NCI-H146 treated with DMSO at 0.1 percent for 48 hours (cell line): ENCODE measurements at regions not wholly inside any gene's neighbourhood (a gene's known extent, or its start where the extent isn't known, plus 50 kb on each side); places are given as distances from the start of the nearest gene placed in this dataset.

Experiments
- DNase-seq: peaks from one replicate; lab custom pipeline; 2025; ENCODE audit not compliant: unreplicated experiment; lab: John Stamatoyannopoulos, UW

DNA sequence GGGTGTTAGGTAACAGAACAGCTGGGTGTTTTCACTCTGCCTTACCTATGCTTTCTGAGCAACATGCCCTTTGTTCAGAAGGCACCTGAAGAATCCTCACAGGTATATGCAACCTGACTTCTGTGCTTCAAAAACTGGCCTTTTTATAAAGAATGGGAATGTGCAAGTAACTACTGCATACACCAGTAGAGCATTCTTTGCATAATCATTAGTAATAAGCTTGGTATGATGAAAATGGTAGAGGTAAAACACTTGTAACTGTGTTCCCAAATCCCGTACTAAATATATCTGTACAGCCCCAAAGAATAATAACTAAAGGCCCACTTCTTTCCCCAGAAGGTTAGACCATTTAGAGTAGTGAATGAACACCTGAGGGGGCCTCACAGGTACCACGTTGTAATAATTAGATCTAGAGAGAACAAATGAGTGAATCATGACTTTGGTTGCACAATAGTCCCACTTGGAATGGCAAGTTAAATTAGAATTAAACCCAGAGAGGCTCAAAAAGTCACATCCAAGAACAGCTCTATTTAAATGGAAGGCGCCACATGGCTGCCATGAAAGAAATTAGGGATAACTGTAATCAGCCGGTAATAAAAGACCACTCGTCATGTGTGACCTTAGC is 413.9 kb downstream of the KLF12 start:
- no peak for DNase-seq

DNA sequence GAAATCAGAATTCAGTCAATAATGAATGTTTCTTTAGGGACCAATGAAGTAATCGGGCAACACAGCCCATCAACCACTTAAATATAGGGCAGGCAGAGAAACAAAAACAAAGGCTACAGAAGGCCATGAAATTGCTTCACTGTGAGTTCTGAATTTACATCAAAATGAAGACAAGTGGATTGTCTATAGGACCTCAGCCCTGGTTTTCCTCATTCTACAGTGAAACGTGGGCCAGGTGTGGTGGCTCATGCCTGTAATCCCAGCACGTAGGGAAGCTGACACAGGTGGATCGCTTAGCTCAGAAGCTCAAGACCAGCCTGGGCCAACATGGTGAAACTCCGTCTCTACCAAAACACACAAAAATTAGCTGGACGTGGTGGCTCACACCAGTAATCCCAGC is 416.0 kb downstream of the KLF12 start:
- DNase-seq = no peak

DNA sequence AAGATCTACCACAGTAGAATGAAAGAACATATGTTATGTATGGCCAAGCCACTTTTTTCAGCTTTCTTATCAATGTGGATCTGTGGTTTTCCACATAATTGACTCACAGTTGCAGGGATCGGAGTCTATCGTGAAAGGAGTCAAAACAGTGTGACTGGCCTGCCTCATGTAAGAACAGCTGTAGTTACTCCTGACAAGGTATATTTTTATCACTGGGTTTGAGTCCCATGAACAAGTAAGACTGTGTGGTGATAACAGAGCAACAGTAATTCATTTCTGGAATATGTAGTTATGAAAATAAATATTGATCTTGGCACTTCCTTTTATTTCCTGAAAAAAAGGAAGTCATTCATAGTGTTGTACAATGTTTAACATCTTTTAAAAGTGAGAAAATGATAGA is 416.6 kb downstream of the KLF12 start:
- DNase-seq = no peak

DNA sequence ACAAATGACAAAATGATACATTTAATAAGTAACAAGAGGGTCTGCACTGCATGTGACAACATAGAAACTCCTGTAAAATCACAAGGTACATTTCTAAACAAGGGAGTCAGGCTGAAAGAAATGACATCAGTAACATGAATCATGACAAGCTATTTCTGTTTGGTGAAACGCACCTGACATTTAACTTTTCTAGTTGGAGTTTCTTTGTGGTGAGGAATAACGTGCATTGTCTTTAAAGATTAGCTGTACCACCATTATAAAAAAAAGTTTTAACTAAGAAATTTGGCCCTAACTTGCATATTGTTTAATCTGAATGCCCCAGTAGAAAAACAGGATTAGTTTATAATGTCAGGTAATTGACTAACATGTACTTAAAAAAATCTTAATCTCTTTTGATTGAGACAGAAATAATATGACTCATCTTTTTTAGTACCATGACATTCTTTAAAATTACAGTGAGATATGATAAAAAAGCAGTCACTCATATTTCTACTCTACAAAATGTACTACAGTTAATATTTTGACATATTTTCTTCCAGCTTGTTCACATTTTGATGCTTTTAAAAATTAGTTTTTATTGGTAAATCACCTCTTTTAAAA is 418.2 kb downstream of the KLF12 start:
- DNase-seq = no peak

DNA sequence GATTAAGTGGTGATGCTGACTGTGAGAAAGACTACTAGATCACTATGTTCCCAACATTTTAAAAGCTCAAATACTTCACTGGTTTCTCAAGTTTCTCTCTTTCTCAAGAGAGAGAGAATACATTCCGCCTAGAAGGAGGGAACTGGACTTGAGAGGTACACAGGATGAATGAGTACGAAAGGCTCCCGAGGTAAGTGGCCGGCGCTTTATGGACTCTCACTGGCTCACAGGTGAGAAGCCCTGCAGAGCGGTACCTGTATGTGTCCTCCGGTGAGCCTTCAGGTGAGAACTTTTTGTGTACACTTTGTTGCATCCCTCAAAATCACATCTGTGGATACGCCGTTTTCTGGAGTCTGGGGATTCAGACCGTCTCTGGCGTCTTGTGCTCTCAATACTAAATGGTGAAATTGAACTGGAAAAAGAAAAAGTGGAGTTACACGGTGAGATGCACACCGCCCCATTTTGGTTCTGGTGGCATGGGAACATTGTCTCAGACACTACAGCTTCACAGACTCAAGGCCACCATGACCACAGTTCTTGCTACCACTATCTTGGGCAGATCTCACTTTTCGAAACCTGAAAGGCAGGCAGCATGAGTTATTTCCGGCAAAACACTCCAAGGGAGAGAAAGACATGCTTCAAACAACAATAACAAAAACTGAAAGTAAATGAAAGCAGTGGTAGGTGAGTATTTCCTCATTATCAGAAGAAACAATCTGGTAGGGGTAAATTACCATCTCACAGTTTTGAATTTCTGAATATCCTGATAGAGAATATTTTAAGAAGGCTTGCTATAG is 418.9 kb downstream of the KLF12 start:
- DNase-seq = no peak

DNA sequence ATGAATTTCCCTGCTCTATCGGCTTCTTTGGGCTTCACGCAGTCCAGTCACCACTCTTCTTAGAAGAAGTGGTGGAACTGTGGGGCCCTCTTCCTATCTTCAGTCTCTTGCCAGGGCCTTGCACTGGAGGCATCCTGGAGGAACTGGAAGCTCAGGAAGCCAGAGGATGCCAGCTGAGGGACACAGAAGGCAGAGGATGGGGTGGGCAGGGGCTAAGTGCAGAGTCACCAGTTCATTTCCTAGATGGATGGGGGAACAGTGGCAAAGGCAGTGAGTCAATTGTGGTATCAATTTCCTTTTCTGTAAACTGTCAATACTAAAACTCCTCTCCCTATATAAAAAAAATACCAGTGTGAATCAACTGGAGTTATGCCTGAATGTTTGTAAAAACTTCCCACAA is 419.7 kb downstream of the KLF12 start:
- no peak for DNase-seq

DNA sequence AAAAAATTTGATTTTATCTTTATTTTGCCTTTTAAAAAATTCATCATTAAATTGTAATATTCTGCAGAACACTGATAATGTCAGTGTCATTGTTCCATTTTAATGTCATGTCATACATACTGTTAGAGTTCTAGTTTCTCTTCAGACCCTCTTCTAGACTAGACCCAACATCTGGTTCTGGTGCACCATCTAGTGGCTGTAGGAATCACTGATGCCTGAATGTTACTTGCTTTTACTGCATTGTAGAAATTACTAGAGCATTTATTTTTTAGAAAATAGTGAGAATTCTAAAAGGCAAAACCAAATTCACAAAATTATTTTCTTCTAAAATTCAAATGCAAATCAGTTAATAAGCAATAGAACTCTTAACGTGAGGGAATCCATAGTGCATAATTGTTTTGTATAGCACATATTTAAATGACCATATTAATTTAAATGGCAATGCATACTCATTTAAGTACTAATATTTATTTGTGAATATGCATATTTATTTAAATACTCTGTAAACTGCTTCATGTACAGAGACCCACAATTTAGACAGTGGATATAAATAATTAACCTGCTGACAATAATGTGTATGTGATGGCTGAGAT is 425.7 kb downstream of the KLF12 start:
- peak; percentile 79 for DNase-seq

DNA sequence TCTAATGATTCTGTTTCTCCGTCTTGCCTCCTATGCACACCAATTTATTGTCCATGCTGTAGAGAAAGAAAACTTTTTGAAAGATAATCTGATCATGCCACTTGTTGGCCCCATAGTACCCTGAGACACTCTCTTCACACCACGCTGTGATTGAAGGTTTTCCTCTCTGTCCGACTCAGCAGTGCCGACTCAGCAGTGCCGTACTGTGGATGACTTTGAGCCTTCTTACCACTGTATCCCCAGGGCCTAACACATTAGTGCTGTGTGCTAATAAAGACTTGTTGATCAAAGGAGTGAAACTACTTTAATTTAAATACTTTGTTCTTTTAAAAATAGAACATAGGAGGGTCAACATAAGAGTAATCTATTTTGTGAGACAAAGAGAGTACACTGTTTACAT is 429.6 kb downstream of the KLF12 start:
- DNase-seq = no peak

DNA sequence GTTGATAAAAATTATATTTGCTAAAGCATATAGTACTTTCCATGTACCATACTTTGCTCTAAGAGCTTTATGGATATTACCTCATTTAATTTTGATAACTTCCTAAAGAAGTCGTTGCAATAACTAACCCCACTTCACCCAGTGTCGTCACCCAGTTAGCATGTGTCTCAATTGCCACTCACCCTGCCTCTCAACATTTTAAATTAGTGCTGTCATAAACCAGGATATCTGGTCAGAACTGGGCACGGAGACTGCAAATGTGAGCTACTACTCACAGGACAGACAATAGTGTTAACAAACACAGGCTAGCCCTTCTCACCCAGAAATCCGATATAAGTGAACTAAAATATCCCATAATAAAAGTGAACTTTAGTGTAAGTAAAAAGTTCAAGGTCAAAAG is 430.6 kb downstream of the KLF12 start:
- DNase-seq = no peak

DNA sequence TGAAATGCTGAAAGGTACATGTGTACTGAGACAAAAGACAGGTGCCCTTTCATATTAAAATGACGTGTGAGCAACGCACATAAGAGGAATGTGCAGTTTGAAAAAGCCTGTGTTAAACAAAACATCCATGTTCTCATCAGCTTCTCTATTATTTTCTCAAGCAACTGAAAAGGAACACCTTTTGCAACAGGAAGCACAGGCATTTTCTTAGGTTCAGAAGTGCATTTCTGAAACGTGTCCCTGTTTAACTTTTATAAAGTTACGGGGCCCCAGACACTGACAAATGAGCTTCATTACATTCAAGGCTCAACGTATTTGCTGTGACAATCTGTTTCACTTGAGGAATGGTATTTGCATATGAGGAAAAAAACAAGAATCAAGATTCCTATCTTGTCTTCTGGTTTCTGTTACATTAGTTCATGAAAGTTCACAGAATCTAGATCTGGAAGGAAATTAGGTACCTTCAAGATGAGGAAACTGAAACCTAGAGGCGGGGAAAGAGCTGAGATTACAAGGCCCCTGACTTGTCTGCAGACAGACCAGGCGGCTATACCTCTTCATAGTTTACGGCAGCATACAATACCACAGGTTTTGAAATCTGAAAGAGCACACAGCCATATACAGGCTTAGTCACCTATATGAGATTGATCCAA is 431.7 kb downstream of the KLF12 start:
- DNase-seq = no peak

DNA sequence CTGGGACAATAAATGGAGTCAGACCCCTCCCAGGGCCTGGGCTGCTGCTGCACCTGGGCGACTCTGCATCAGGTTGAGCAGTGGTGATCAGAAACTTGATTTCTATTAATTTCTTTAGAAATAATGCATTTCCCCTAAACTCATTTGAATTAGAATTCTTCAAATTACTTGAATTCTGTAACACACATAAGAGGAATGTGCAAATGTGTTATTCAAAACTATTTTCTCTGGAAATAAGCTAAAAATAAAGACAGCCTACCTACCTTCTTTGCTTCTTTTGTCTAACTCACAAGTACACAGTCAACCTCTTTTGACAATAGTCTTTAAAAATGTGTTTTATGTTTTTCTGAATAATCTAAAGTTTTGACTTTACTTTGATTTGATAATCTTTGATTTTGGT is 433.0 kb downstream of the KLF12 start:
- no peak for DNase-seq

DNA sequence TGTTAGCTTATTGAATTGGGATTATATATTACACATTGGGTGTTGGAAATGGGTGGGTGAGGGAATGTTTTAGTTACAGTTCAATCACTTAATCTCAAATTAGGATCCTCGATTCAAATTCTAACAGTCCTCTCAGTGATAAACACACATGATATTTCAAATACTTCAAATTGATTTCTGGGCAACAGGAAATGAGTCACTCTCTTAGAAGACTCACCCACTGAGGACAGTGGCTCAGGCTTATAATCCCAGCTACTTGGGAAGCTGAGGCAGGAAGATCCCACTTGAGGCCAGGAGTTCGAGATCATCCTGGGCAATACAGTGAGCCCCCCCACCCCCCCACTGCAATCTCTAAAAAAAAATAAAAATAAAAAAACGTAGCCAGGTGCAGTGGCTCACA is 435.3 kb downstream of the KLF12 start:
- no peak for DNase-seq

DNA sequence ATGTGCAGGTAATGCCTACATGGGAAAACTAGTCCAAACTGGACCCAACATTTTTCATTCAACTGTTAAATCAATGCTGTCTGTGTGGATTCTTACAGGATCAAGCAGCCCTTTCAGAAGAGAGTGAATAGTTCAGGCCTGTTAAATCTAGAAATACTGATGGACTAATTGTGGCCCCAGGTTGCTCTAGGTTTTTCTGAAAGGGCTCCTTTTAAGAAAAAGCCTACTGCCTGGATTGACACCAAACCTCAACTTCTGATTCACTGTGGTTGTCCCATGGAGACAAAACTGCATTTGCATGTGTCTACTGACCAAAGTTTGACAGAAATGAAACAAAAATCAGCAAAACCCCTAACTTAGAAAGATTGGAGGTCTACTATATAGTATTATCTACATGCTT is 437.0 kb downstream of the KLF12 start:
- DNase-seq = no peak

DNA sequence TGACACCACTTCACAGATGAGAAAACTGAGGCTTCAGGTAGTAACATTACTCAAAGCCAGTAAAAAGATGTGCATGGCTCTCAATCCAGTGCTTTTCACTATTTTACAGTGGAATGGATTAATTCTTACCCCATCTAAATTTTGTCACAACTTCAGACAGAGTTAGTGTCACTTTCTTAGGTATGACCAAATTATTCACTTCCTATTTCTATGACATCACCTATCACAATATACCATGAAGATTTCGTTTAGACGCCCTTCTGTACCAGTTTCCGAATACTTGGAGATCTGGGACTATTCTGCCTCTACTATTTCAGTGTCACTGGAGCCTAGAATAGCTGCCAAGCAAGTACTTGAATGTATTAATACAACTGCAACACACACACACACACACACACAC is 437.5 kb downstream of the KLF12 start:
- no peak for DNase-seq

DNA sequence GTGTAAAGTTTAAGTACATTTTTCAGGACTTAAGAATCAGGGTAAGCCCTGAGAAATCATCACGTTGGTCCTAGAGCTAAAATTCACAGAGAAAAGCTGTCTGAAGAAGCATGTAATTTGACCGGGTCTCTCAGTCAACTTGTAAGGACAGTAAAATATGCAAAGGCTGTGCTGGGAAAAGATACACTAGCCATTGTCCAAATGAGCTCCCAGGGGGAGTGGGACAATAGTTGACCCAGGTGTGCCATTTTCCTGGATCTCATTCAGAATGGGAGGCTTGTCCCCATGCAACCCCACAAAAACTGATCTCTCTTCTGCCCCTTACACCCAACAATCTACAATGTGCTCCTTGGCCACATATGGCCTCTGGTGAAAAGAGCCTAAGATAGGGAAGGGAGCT is 437.9 kb downstream of the KLF12 start:
- no peak for DNase-seq

DNA sequence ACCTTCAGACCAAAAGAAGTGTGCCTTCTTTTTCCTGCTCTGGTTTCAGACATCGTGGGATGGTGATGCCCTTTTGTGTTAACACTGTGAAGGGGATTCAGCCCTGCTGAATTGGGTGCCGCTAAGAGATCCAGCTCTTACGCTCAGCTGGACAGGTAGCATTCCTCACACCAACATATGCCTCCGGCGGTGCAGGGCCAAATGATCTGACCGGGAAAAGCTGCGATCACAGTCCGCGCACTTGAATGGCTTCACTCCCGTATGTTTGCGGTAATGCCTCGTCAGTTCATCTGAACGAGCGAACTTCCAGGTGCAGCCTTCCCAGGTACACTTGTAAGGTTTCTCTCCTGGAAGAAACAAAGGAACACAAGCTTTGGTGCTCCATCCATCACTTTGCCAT is 438.9 kb downstream of the KLF12 start:
- no peak for DNase-seq

DNA sequence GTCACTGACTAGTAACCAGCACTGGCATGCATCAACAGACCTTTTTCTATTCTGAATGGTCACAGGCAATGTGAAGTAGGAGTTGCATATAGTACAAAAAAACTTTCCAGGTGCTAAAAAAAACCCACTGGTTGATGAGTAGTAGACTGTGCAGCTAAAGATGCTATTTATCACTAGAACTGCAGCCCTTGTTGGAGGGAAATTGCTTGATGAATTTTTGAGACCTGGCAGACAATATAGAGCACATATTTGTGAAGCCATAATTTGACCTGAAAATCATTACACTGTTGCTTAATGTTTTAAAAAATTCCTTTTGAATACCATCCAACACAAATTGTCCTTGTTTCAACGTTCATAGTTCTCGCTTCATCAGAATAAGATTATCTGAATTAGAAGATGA is 441.0 kb downstream of the KLF12 start:
- DNase-seq = no peak

DNA sequence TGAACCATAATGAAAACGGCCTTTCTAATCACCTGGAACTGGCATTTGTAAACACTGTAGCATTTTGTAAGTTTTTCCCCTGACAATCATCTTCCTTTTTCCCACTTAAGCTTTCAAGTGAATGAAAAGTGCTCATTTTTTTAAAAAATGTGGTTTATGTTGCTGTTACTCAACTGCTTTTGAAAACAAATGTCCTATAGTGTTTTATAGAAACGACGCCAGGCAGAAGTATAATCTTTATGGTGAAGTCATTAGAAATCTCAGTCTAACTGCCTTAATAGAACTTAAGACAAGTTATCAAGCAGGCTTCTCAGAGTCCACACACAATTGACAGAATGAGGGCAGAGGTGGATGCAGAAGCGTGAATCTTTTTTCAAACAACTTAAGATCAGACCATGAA is 442.3 kb downstream of the KLF12 start:
- no peak for DNase-seq

DNA sequence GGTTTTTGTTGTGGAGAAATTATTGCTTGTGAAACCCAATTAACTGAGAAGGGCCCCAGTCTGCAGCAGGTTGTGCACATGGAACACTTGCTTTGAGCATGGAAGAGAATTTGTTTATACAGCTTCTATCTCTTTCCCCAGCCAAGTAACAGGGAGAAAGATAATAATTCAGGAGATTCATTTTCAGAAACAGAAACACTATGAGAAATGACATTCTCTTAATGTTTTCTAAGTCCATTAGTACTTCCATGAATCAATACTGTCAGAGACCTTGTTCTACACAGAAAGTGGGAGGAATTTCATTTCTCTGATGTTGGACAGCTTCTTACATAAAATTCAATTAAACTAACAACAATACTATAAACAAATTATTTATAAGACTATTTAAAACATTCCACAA is 446.3 kb downstream of the KLF12 start:
- DNase-seq = no peak

DNA sequence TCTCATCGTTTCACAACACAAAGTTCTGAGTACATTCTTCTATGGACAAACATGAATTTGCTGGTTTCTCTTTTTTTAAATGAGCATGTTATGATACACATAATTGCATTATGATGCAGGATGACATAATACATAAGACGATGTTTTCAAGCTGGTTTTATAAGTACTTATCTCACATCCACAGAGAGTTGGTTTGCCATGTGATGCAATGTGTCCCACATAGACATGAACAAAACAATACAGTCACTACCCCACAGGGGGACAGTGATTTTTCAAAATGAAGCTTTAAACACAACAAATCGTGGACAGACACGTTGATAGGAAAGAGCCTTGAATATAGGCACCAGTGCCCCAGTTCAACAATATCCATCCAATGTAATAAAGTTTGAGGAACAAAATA is 447.1 kb downstream of the KLF12 start:
- no peak for DNase-seq

DNA sequence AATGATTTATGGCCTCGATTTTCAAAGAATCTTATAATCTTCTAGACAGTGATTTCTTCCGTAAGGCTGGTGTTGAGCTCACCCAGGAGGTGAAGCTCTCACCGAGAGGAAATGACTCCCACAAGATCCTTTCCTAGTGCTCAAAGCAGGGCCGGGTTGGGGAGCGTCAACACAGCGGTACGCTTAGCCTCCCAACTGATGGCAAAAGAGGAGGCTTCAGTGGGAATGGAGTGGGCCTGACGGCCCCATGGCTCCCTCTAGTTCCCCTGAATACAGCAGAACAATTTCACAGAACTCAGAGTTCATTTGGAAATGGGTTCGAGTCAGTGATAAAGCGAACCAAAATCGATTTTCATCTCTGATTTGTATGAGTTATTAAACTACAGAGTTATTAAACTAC is 449.5 kb downstream of the KLF12 start:
- DNase-seq = no peak

DNA sequence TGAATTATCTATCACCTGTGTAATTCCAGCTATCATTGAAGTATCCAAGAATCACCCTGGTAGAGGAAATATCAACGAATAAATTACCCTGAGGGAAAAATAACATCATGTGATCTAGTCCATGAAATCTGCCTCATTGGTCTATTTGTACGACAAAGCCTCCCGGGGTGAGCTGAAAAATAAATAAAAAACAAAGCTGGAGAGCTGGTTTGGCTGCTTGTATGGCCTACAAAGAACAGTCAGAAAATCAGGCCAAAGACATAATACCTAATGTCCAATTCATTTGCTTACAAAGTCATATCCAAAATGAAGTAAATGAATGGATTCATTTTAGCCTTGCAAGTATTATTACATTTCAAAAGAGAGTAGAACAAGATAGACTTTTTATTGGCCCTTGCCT is 449.9 kb downstream of the KLF12 start:
- DNase-seq = peak; percentile 42
